ENCODE measurements at regions not wholly inside any gene's neighbourhood (a gene's known extent, or its start where the extent isn't known, plus 50 kb on each side); places are given as distances from the start of the nearest gene placed in this dataset.

GRCh38 chr15:29558261-29558660 is 264.0 kb downstream of the TJP1 start:
- no peak for ATAC-seq
- no peak for TF ChIP-seq ZNF565 (CRISPR knock-in tag; conservative IDR thresholded peaks at IDR 0.05; ENCODE audit: low read depth)
- no peak for TF ChIP-seq CREB5 (CRISPR knock-in tag; IDR thresholded peaks at IDR 0.05; ENCODE audit: low read depth)
- no peak for TF ChIP-seq ARNTL (CRISPR knock-in tag; IDR thresholded peaks at IDR 0.05; ENCODE audit: borderline replicate concordance, low read depth)
- TF ChIP-seq GLIS3 (CRISPR knock-in tag; IDR thresholded peaks at IDR 0.05): no peak
- TF ChIP-seq ZFP30 (CRISPR knock-in tag; IDR thresholded peaks at IDR 0.05): no peak

GRCh38 chr15:29557171-29557570 is 265.1 kb downstream of the TJP1 start:
- ATAC-seq: no peak
- TF ChIP-seq TSHZ2 (CRISPR knock-in tag; IDR thresholded peaks at IDR 0.05) (no peak), ZNF565 (CRISPR knock-in tag; conservative IDR thresholded peaks at IDR 0.05; ENCODE audit: low read depth) (no peak), ZNF70 (CRISPR knock-in tag; IDR thresholded peaks at IDR 0.05) (no peak), ZC3H10 (CRISPR knock-in tag; IDR thresholded peaks at IDR 0.05) (no peak), ZFP3 (CRISPR knock-in tag; IDR thresholded peaks at IDR 0.05) (no peak), TOX (CRISPR knock-in tag; IDR thresholded peaks at IDR 0.05; ENCODE audit: borderline replicate concordance) (no peak), GLIS3 (CRISPR knock-in tag; IDR thresholded peaks at IDR 0.05) (no peak)

GRCh38 chr15:29556380-29556779 is 265.9 kb downstream of the TJP1 start:
- no peak for TF ChIP-seq ZNF70 (CRISPR knock-in tag; IDR thresholded peaks at IDR 0.05)
- no peak for TF ChIP-seq TCF4 (CRISPR knock-in tag; IDR thresholded peaks at IDR 0.05; ENCODE audit: borderline replicate concordance)
- no peak for TF ChIP-seq CSDC2 (CRISPR knock-in tag; IDR thresholded peaks at IDR 0.05)
- TF ChIP-seq ESRRG (CRISPR knock-in tag; IDR thresholded peaks at IDR 0.05): no peak
- no peak for TF ChIP-seq BACH2 (CRISPR knock-in tag; IDR thresholded peaks at IDR 0.05; ENCODE audit: borderline replicate concordance)
- no peak for TF ChIP-seq ARNTL (CRISPR knock-in tag; IDR thresholded peaks at IDR 0.05; ENCODE audit: borderline replicate concordance, low read depth)
- TF ChIP-seq SNAI2 (CRISPR knock-in tag; IDR thresholded peaks at IDR 0.05): no peak
- TF ChIP-seq ZNF565 (CRISPR knock-in tag; conservative IDR thresholded peaks at IDR 0.05; ENCODE audit: low read depth): no peak
- TF ChIP-seq OSR1 (CRISPR knock-in tag; IDR thresholded peaks at IDR 0.05): no peak
- no peak for TF ChIP-seq CREB5 (CRISPR knock-in tag; IDR thresholded peaks at IDR 0.05; ENCODE audit: low read depth)
- TF ChIP-seq ZNF8 (CRISPR knock-in tag; IDR thresholded peaks at IDR 0.05): no peak
- TF ChIP-seq RARB (CRISPR knock-in tag; IDR thresholded peaks at IDR 0.05): no peak
- no peak for TF ChIP-seq ZFP30 (CRISPR knock-in tag; IDR thresholded peaks at IDR 0.05)
- no peak for TF ChIP-seq ISL1 (CRISPR knock-in tag; IDR thresholded peaks at IDR 0.05)
- no peak for TF ChIP-seq CSRNP3 (CRISPR knock-in tag; IDR thresholded peaks at IDR 0.05)
- no peak for TF ChIP-seq PPARA (CRISPR knock-in tag; IDR thresholded peaks at IDR 0.05; ENCODE audit: borderline replicate concordance)
- no peak for TF ChIP-seq TOX (CRISPR knock-in tag; IDR thresholded peaks at IDR 0.05; ENCODE audit: borderline replicate concordance)
- TF ChIP-seq PATZ1 (CRISPR knock-in tag; IDR thresholded peaks at IDR 0.05; ENCODE audit: borderline replicate concordance): no peak
- TF ChIP-seq POU6F1 (CRISPR knock-in tag; IDR thresholded peaks at IDR 0.05; ENCODE audit: borderline replicate concordance, low read depth): no peak
- ATAC-seq: no peak

Data from SK-N-SH treated with all-trans-retinoic acid at 6 μM for 48 hours (cell line).